ENCODE measurements at regions not wholly inside any gene's neighbourhood (a gene's known extent, or its start where the extent isn't known, plus 50 kb on each side); places are given as distances from the start of the nearest gene placed in this dataset.

- DNase-seq (ENCODE audit: low spot score) (no peak), ATAC-seq (no peak)
- intact Hi-C loops (cut with DNase I), result no loop called here
Measured at GRCh38 chr15:69505956-69506556, 53.4 kb downstream of the RPLP1 start.

GRCh38 chr15:69508659-69509058 lies 56.0 kb downstream of the RPLP1 start:
- intact Hi-C loops (cut with DNase I), result no loop called here
- ATAC-seq (peak; percentile 75), DNase-seq (ENCODE audit: low spot score) (peak; percentile 53)

- intact Hi-C loops (cut with DNase I), result no loop called here
- DNase-seq (ENCODE audit: low spot score), result peak; percentile 27
- peak; percentile 49 for ATAC-seq
Measured at GRCh38 chr15:69509131-69509530, 56.5 kb downstream of the RPLP1 start.

GRCh38 chr15:69510556-69510955 lies 57.9 kb downstream of the RPLP1 start:
- ATAC-seq, result no peak
- intact Hi-C loops (cut with DNase I), result no loop called here
- no peak for DNase-seq (ENCODE audit: low spot score)

- DNase-seq (ENCODE audit: low spot score) (no peak), ATAC-seq (no peak)
- intact Hi-C loops (cut with DNase I), result no loop called here
Measured at GRCh38 chr15:69511015-69511414, 58.4 kb downstream of the RPLP1 start.

- intact Hi-C loops (cut with DNase I), result no loop called here
- ATAC-seq (no peak), DNase-seq (ENCODE audit: low spot score) (peak; percentile 13)
Measured at GRCh38 chr15:69511716-69512340, 59.2 kb downstream of the RPLP1 start.

- intact Hi-C loops (cut with DNase I), result no loop called here
- ATAC-seq (no peak), DNase-seq (ENCODE audit: low spot score) (peak; percentile 10)
Measured at GRCh38 chr15:69513450-69513960, 60.9 kb downstream of the RPLP1 start.

GRCh38 chr15:69513986-69514385 lies 61.4 kb downstream of the RPLP1 start:
- intact Hi-C loops (cut with DNase I), result no loop called here
- no peak for ATAC-seq

GRCh38 chr15:69515508-69515907 lies 62.9 kb downstream of the RPLP1 start:
- DNase-seq (ENCODE audit: low spot score), result peak; percentile 12
- intact Hi-C loops (cut with DNase I), result no loop called here
- no peak for ATAC-seq

More at GRCh38 chr15:69513986-69514385, 61.4 kb downstream of the RPLP1 start:
- DNase-seq (ENCODE audit: low spot score), result peak; percentile 12

GRCh38 chr15:69515926-69516325 lies 63.3 kb downstream of the RPLP1 start:
- DNase-seq (ENCODE audit: low spot score) (peak; percentile 8), ATAC-seq (no peak)
- intact Hi-C loops (cut with DNase I), result no loop called here

- no peak for ATAC-seq
- intact Hi-C loops (cut with DNase I), result no loop called here
- DNase-seq (ENCODE audit: low spot score), result no peak
Measured at GRCh38 chr15:69517052-69517451, 64.4 kb downstream of the RPLP1 start.

GRCh38 chr15:69518806-69519205 lies 66.2 kb downstream of the RPLP1 start:
- DNase-seq (ENCODE audit: low spot score) (no peak), ATAC-seq (no peak)
- intact Hi-C loops (cut with DNase I), result no loop called here

- intact Hi-C loops (cut with DNase I), result loop anchor here (10.0 kb wide), 1 partner anchor 135 kb away; no protein-coding TSS in a partner anchor
- ATAC-seq (no peak), DNase-seq (ENCODE audit: low spot score) (no peak)
Measured at GRCh38 chr15:69520067-69520466, 67.4 kb downstream of the RPLP1 start.

GRCh38 chr15:69522361-69522760 lies 69.7 kb downstream of the RPLP1 start:
- ATAC-seq (no peak), DNase-seq (ENCODE audit: low spot score) (peak; percentile 13)
- intact Hi-C loops (cut with DNase I), result loop anchor here (10.0 kb wide), 1 partner anchor 132 kb away; no protein-coding TSS in a partner anchor

- intact Hi-C loops (cut with DNase I), result loop anchor here (10.0 kb wide), 1 partner anchor 131 kb away; no protein-coding TSS in a partner anchor
Measured at GRCh38 chr15:69523010-69524001, 70.7 kb downstream of the RPLP1 start.

GRCh38 chr15:69524296-69524695 lies 71.7 kb downstream of the RPLP1 start:
- peak; percentile 29 for ATAC-seq
- intact Hi-C loops (cut with DNase I), result loop anchor here (10.0 kb wide), 1 partner anchor 131 kb away; no protein-coding TSS in a partner anchor
- DNase-seq (ENCODE audit: low spot score), result peak; percentile 35

More at GRCh38 chr15:69523010-69524001, 70.7 kb downstream of the RPLP1 start:
- peak; percentile 94 for DNase-seq (ENCODE audit: low spot score)
- peak; percentile 85 for ATAC-seq

- ATAC-seq (peak; percentile 87), DNase-seq (ENCODE audit: low spot score) (peak; percentile 62)
- intact Hi-C loops (cut with DNase I), result loop anchor here (10.0 kb wide), 1 partner anchor 130 kb away; no protein-coding TSS in a partner anchor
Measured at GRCh38 chr15:69524814-69525213, 72.2 kb downstream of the RPLP1 start.

GRCh38 chr15:69525543-69525942 lies 72.9 kb downstream of the RPLP1 start:
- ATAC-seq (no peak), DNase-seq (ENCODE audit: low spot score) (peak; percentile 46)
- intact Hi-C loops (cut with DNase I), result loop anchor here (10.0 kb wide), 1 partner anchor 129 kb away; no protein-coding TSS in a partner anchor

Data from sciatic nerve (tissue), 2 donors.